Epithelial cell of esophagus (primary cell): ENCODE measurements at regions not wholly inside any gene's neighbourhood (a gene's known extent, or its start where the extent isn't known, plus 50 kb on each side); places are given as distances from the start of the nearest gene placed in this dataset.
A peak's percentile ranks its signal among the peaks of the same experiment; 100 is the strongest.

ENCODE experiments used
- DNase-seq: peaks from one replicate; pipeline ENCODE4 v3.0.0; 2010; ENCODE audit warnings: low read depth
- H3K4me3 ChIP-seq: 2 replicates; pipeline ENCODE4 v1.5.1; 2011; ENCODE audit warnings: mild to moderate bottlenecking, low read length, control low read depth
- TF ChIP-seq, protein P1 (sequence below): IDR thresholded peaks from 2 replicates; pipeline ENCODE4 v1.5.1; 2011; ENCODE audit warnings: low read depth, mild to moderate bottlenecking, low read length, control low read depth, inconsistent platforms; ENCODE audit not compliant: insufficient read depth; ENCODE audit errors: missing control alignments

DNA sequence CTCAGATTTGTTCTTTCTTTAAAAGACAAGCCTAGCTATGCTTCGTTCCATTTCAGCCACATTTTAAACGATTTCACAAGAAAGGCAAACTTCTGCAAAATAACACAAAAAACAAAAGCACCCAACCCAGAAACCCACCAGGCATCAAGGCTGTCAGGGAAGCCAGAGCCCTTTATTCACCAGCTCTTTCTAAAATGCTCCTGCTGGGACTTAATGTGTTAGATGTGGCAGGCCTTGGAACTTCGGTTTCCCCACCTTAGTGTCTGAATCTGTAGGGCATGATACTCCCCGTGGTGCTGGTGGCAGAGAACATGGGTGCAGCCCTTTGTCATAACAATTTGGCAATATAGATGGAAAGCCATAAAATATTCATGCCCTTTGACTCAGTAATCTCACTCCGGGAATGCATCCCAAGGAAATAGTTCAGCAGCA lies 56.8 kb upstream of the LCTL start:
- DNase-seq: no peak
- no peak overlapping the region for H3K4me3 ChIP-seq
- TF ChIP-seq, protein P1, sequence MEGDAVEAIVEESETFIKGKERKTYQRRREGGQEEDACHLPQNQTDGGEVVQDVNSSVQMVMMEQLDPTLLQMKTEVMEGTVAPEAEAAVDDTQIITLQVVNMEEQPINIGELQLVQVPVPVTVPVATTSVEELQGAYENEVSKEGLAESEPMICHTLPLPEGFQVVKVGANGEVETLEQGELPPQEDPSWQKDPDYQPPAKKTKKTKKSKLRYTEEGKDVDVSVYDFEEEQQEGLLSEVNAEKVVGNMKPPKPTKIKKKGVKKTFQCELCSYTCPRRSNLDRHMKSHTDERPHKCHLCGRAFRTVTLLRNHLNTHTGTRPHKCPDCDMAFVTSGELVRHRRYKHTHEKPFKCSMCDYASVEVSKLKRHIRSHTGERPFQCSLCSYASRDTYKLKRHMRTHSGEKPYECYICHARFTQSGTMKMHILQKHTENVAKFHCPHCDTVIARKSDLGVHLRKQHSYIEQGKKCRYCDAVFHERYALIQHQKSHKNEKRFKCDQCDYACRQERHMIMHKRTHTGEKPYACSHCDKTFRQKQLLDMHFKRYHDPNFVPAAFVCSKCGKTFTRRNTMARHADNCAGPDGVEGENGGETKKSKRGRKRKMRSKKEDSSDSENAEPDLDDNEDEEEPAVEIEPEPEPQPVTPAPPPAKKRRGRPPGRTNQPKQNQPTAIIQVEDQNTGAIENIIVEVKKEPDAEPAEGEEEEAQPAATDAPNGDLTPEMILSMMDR: no peak

DNA sequence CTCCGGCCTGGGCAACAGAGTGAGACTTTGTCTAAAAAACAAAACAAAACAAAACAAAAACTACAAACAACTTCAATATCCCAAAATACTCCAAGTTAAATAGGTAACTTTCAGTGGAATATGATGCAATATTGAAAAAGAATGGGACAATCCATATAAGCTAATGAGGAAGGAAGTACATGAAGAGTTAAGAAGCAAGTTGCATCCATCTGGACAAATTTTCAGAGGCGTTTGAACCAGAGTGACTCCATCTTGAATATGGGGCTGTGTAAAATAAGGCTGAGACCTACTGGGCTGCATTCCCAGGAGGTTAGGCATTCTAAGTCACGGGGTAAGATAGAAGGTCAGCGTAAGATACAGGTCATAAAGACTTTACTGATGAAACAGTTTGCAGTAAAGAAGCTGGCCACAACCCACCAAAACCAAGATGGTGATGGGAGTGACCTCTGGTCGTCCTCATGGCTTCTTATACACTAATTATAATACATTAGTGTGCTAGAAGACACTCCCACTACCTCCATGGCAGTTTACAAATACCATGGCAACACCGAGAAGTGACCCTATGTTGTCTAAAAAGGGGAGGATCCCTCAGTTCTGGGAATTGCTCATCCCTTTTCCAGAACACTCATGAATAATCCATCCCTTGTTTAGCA lies 58.1 kb upstream of the LCTL start:
- no peak for DNase-seq
- H3K4me3 ChIP-seq: no peak overlapping the region
- TF ChIP-seq, protein P1: no peak

DNA sequence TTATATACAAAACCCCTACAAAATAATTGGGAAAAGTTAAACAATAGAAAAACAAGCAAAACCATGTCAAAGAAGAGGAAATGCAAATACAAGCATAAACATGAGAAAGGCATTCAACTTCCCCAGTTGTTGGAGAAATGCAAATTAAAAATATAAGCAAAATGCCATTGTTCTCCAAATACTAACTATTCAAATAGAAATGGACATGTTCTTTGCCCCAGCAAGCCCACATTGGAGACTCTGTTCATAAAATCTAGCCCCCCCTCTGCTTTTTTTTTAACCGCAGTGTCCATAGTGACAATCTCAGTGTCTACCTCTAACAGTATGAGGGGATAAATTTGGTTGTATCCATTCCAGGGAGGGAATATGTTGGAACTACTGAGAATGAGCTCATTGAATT lies 59.7 kb upstream of the LCTL start:
- no peak for DNase-seq
- TF ChIP-seq, protein P1: no peak
- no peak overlapping the region for H3K4me3 ChIP-seq

DNA sequence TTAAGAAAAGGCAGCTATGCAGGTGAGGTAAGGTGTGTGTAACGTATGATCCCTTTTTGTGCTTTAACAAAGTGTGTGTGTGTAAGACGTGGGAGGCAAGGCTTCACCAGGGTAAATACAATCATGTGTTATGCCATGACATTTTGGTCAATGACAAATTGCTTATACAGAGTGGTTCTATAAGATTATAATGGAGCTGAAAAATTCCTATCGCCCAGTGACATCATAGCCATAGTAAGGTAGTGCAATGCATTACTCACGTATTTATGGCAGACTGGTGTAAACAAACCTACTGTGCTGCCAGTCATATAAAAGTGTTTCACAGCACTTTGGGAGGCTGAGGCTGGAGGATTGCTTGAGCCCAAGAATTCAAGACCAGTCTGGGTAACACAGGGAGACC lies 60.2 kb upstream of the LCTL start:
- peak; percentile 36 for DNase-seq
- TF ChIP-seq, protein P1: no peak
- no peak overlapping the region for H3K4me3 ChIP-seq

DNA sequence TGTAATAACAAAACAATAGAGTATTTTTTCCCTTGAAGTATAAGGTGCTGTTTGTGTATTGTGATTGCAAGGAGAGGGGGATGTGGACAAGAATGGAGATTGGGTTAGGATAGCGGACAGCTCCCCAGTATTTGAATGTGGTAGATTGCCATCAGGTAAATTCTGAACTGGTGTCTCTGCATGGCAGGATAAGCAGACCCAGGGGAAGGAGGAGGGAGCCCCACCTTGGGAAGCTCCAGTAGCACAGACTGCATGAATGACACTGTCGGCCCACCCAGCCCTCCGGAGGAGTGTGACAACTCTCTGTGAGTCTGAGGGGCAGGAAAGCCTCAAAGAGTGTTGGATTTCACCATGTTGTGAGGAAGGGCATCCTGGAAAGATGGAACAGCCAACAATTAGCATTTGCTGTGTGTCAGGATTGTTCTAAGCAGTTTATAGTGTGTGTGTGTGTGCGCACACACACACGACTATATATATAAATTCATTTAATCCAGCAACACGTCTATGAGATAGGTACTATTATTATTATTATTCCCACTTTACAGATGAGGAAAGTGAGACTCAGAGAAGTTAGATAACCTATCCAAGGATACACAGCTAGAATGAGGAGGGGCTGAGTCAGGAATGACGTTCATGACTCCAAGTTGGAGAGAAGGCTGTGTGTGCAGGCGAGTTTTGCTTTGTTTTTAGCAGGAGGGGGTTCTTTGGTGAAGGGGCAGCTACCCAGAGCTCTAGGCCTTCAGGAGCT lies 63.4 kb upstream of the LCTL start:
- TF ChIP-seq, protein P1: no peak
- no peak for DNase-seq
- H3K4me3 ChIP-seq: no peak overlapping the region

DNA sequence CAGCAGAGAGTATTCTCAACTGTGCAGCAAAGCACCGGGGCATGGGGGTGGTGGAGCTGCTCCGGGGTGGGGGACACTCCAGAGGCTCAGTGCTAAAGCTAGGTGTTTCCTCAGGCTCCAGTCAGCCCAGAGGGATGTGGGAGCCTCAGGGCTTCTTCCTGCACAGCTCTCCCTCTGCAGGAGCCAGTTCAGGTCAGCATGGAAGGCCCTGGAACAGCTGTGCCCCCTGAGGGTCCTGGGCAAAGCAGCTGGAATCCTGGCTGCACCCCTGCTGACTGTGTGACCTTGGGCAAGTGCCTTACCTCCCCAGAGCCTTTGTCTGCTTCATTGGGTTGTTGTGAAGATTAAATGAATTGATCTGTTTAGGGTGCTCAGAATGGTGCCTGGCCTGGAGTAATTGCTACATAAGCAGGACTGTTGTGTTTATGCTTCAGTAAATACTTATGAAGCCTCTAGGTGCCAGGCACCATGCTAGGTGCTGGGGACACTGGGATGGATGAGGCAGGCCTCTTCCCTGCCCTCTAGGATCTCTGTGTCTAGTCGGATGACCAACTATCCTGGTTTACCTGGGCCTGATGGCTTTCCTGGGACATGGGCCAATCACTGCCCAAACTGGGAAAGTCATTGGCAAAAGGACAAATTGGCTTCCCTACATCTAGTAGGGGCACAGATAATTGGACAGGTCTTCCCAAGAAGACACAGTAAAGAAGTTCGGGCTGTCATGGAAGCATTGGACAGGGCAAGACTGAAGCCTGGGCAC lies 64.2 kb upstream of the LCTL start:
- H3K4me3 ChIP-seq: no peak overlapping the region
- TF ChIP-seq, protein P1: no peak
- DNase-seq: no peak
